A549 (cell line): ENCODE measurements at regions not wholly inside any gene's neighbourhood (a gene's known extent, or its start where the extent isn't known, plus 50 kb on each side); places are given as distances from the start of the nearest gene placed in this dataset.

Source experiments
- ATAC-seq, 2 experiments: fragments of 200-7000 bp in 1 of 2; fragments of >200 bp in 1 of 2; cut with Nextera tagmentation in 1 of 2; cut with Tn5 transposase in 1 of 2; 3 replicates each; pipeline versions ENCODE4 v1.8.0 to v1.9.1; 2018 to 2020; ENCODE audit warnings: mild to moderate bottlenecking in 1 of 2, moderate library complexity in 1 of 2
- CTCF ChIA-PET: fragments of 300-600 bp; sonication (Branson Sonifier 250); formaldehyde crosslinking; extraction: SDS; loops from one replicate; lab custom pipeline; 2021; ENCODE audit warnings: antibody characterized with exemption, inconsistent platforms; lab: Yijun Ruan, JAX
- POLR2A ChIA-PET: fragments of 350-600 bp; formaldehyde crosslinking; extraction: SDS; loops from one replicate; lab custom pipeline; 2021; ENCODE audit warnings: antibody characterized with exemption, inconsistent platforms; lab: Yijun Ruan, JAX
- DNase-seq, 2 experiments: peaks; one replicate each; pipeline versions ENCODE4 v3.0.0 to v3.0.0-alpha.2; 2011 to 2016; ENCODE audit warnings: low read depth in 1 of 2, low spot score in 1 of 2
- FAIRE-seq: peaks from 2 replicates; lab custom pipeline; 2011; peaks lifted over from hg19 to GRCh38; lab: Jason Lieb, UNC
- H3K27ac ChIP-seq, 2 experiments: fragments of >200 bp; sonication (Bioruptor Twin); formaldehyde crosslinking; 3 replicates each; pipeline ENCODE4 v1.5.1; 2016 to 2017
- H3K4me1 ChIP-seq: fragments of >200 bp; sonication (Bioruptor Twin); formaldehyde crosslinking; 3 replicates; pipeline ENCODE4 v1.6.1; 2016
- H3K4me2 ChIP-seq: fragments of >200 bp; sonication (Bioruptor Twin); formaldehyde crosslinking; 3 replicates; pipeline ENCODE4 v1.6.1; 2016
- H3K4me3 ChIP-seq: fragments of >200 bp; sonication (Bioruptor Twin); formaldehyde crosslinking; 3 replicates; pipeline ENCODE4 v1.5.1; 2016
- H3K9me3 ChIP-seq: fragments of >200 bp; sonication (Bioruptor Twin); formaldehyde crosslinking; 3 replicates; pipeline ENCODE4 v1.6.1; 2016
- BHLHE40 ChIP-seq: IDR thresholded peaks from 2 replicates; pipeline ENCODE4 v1.6.1; 2012; ENCODE audit warnings: low read depth, low read length, inconsistent platforms
- CEBPB ChIP-seq, 2 experiments: fragments of >200 bp in 1 of 2; sonication (Bioruptor Twin) in 1 of 2; formaldehyde crosslinking in 1 of 2; IDR thresholded peaks; 2 replicates each; pipeline ENCODE4 v1.6.1; 2012 to 2016
- EHF ChIP-seq: fragments of 250-450 bp; sonication (Bioruptor Pico); IDR thresholded peaks from 2 replicates; pipeline ENCODE4 v1.5.0; 2020; ENCODE audit warnings: mild to moderate bottlenecking
- EP300 ChIP-seq, 2 experiments: fragments of >200 bp; sonication (Bioruptor Twin); formaldehyde crosslinking; IDR thresholded peaks; 2 replicates in 1 of 2; 3 replicates in 1 of 2; pipeline ENCODE4 v1.6.1; 2016 to 2017
- FOSL2 ChIP-seq, 2 experiments: fragments of 450-650 bp in 1 of 2; fragments of >200 bp in 1 of 2; sonication (Bioruptor Twin) in 1 of 2; formaldehyde crosslinking; IDR thresholded peaks; 2 replicates each; pipeline versions ENCODE4 v1.5.0 to v1.6.1; 2016 to 2020; ENCODE audit warnings: mild to moderate bottlenecking in 1 of 2, moderate library complexity in 1 of 2
- HDAC2 ChIP-seq: fragments of 200-600 bp; sonication (generic); IDR thresholded peaks from 2 replicates; pipeline ENCODE4 v1.6.1; 2016
- HES2 ChIP-seq: fragments of >200 bp; sonication (Bioruptor Twin); formaldehyde crosslinking; IDR thresholded peaks from 2 replicates; pipeline ENCODE4 v1.6.1; 2016
- HEYL ChIP-seq: fragments of 250-450 bp; sonication (Bioruptor Pico); IDR thresholded peaks from 2 replicates; pipeline ENCODE4 v1.8.0; 2021; ENCODE audit warnings: mild to moderate bottlenecking, moderate library complexity
- KDM5A ChIP-seq: fragments of 200-600 bp; sonication (generic); IDR thresholded peaks from 2 replicates; pipeline ENCODE4 v1.6.1; 2016; ENCODE audit warnings: antibody characterized with exemption, mild to moderate bottlenecking
- MAX ChIP-seq: IDR thresholded peaks from 2 replicates; pipeline ENCODE4 v1.6.1; 2012
- NFE2L2 ChIP-seq: fragments of 150-350 bp; conservative IDR thresholded peaks from 2 replicates; pipeline ENCODE4 v1.6.1; 2014; ENCODE audit warnings: low read length
- PHF8 ChIP-seq: fragments of 200-600 bp; sonication (generic); IDR thresholded peaks from 2 replicates; pipeline ENCODE4 v1.6.1; 2016; ENCODE audit warnings: low read depth, mild to moderate bottlenecking, antibody characterized with exemption, moderate library complexity, borderline replicate concordance
- POLR2A ChIP-seq: IDR thresholded peaks from 2 replicates; pipeline ENCODE4 v1.6.1; 2012; ENCODE audit warnings: mild to moderate bottlenecking, low read length
- TP53 ChIP-seq: fragments of 250-450 bp; sonication (Bioruptor Pico); IDR thresholded peaks from 2 replicates; pipeline ENCODE4 v1.5.0; 2021; ENCODE audit warnings: mild to moderate bottlenecking, moderate library complexity
- ZC3H11A ChIP-seq: fragments of 450-650 bp; IDR thresholded peaks from 2 replicates; pipeline ENCODE4 v1.6.1; 2014; ENCODE audit warnings: antibody characterized with exemption, mild to moderate bottlenecking
- ZFP36 ChIP-seq: fragments of 450-650 bp; IDR thresholded peaks from 2 replicates; pipeline ENCODE4 v1.6.1; 2014; ENCODE audit warnings: borderline replicate concordance; ENCODE audit not compliant: partially characterized antibody
- WGBS: methylation state at CpG from one replicate; pipeline ENCODE4 v1.1.6; 2017; ENCODE audit errors: missing lambda C conversion rate; 5-methylcytosine and 5-hydroxymethylcytosine counted together
- TF ChIP-seq, protein P1 (sequence below): fragments of 250-450 bp; sonication (Bioruptor Pico); IDR thresholded peaks from 2 replicates; pipeline ENCODE4 v1.5.0; 2021; ENCODE audit warnings: mild to moderate bottlenecking, moderate library complexity, borderline replicate concordance
- TF ChIP-seq, protein P2 (sequence below): fragments of 200-600 bp; sonication (generic); IDR thresholded peaks from 2 replicates; pipeline ENCODE4 v1.6.1; 2016; ENCODE audit warnings: antibody characterized with exemption, mild to moderate bottlenecking, moderate library complexity
- TF ChIP-seq, protein P3 (sequence below): IDR thresholded peaks from 2 replicates; pipeline ENCODE4 v1.6.1; 2012; ENCODE audit warnings: low read depth, borderline replicate concordance

DNA sequence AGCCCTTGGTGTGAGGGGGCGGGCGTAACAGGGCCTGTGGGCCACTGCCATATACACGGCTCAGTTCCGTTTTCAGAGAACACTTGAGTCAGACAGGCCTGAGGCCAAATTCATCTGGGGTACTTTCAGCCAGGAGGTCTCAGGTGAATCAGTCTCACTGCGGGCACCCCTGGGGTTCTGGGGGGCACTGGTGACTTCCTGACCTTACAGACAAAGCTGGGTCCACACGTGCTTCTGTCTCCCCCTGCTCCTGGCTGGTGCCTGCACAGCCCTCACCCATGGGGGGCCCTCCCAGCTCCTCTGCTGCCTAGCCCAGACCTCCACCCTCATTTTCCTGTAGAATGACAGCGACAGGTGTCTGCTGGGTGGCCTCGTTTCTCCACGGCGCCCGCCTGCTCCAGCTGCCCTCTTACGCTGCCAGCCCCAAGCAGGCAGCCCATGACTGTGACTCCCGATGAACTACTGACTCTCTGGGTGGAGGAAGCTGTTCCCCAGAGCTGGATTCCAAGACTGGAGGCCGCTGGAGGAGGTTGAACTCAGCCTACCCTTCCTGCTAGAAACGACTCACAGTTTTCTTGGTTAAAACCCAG lies 374.1 kb upstream of the IRX4 start:
- Histone ChIP-seq H3K27ac (no peak overlapping the region), H3K9me3 (no peaks in the 10 kb centered on the region), H3K4me1 (no peaks in the 10 kb centered on the region), H3K4me2 (no peak overlapping the region), H3K4me3 (no peak overlapping the region)
- POLR2A ChIA-PET = no interaction called here
- 26% methylated on average over 12 of the region's 15 CpGs for WGBS
- FAIRE-seq = no peak
- no peak for ATAC-seq
- no peak for TF ChIP-seq FOSL2 (IDR thresholded peaks at IDR 0.05)
- TF ChIP-seq FOSL2 (CRISPR knock-in tag; IDR thresholded peaks at IDR 0.05) = no peak
- CTCF ChIA-PET = no interaction called here
- DNase-seq = no peak

DNA sequence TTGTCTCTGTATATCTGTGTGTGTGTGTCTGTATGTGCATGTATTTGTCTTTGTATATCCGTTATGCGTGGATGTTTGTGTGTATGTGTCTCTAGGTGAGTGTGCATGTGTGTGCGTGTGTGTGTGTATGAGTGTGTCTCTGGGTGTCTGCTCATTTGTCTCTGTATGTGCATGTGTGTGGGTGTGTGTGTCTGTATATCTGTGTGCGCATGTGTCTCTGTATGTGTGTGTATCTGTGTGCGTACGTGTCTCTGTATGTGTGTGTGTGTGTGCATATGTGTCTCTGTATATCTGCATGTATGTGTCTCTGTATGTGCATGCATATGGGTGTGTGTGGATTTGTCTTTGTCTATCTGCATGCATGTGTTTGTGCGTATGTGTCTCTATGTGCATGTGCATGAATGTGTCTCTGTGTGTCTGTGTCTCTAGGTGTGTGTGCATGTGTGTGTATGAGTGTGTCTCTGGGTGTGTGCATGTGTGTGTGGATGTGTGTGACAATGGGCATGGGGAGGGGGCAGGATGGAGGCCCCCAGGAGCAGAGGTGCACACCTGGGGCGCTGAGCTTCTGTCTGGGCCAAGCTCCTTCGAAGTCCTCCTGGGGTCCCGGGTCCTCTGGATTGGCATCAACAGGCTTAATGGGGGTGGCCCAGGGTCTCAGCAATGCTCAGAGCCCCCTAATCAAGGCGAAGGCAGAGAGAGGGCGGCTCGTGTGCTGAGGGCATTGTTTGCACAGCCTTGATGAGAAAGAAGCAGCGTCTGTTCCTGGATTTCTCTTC lies 373.4 kb upstream of the IRX4 start:
- FAIRE-seq (no peak), DNase-seq (no peak), ATAC-seq (no peak)
- H3K27ac ChIP-seq = no peak overlapping the region
- H3K4me2 ChIP-seq = no peak overlapping the region
- POLR2A ChIA-PET = no interaction called here
- TF ChIP-seq EP300 (IDR thresholded peaks at IDR 0.05) = no peak
- TF ChIP-seq PHF8 = no peak
- TF ChIP-seq BHLHE40 = no peak
- no peak for TF ChIP-seq POLR2A
- no peak for TF ChIP-seq KDM5A
- TF ChIP-seq HES2 = no peak
- TF ChIP-seq, protein P1, sequence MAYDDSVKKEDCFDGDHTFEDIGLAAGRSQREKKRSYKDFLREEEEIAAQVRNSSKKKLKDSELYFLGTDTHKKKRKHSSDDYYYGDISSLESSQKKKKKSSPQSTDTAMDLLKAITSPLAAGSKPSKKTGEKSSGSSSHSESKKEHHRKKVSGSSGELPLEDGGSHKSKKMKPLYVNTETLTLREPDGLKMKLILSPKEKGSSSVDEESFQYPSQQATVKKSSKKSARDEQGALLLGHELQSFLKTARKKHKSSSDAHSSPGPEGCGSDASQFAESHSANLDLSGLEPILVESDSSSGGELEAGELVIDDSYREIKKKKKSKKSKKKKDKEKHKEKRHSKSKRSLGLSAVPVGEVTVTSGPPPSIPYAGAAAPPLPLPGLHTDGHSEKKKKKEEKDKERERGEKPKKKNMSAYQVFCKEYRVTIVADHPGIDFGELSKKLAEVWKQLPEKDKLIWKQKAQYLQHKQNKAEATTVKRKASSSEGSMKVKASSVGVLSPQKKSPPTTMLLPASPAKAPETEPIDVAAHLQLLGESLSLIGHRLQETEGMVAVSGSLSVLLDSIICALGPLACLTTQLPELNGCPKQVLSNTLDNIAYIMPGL (CRISPR knock-in tag) = no peak
- no peak for TF ChIP-seq NFE2L2
- no peak for TF ChIP-seq EHF (CRISPR knock-in tag)
- TF ChIP-seq HDAC2 = no peak
- TF ChIP-seq HEYL (CRISPR knock-in tag) = no peak
- no peak for TF ChIP-seq MAX
- TF ChIP-seq TP53 = no peak
- TF ChIP-seq, protein P2, sequence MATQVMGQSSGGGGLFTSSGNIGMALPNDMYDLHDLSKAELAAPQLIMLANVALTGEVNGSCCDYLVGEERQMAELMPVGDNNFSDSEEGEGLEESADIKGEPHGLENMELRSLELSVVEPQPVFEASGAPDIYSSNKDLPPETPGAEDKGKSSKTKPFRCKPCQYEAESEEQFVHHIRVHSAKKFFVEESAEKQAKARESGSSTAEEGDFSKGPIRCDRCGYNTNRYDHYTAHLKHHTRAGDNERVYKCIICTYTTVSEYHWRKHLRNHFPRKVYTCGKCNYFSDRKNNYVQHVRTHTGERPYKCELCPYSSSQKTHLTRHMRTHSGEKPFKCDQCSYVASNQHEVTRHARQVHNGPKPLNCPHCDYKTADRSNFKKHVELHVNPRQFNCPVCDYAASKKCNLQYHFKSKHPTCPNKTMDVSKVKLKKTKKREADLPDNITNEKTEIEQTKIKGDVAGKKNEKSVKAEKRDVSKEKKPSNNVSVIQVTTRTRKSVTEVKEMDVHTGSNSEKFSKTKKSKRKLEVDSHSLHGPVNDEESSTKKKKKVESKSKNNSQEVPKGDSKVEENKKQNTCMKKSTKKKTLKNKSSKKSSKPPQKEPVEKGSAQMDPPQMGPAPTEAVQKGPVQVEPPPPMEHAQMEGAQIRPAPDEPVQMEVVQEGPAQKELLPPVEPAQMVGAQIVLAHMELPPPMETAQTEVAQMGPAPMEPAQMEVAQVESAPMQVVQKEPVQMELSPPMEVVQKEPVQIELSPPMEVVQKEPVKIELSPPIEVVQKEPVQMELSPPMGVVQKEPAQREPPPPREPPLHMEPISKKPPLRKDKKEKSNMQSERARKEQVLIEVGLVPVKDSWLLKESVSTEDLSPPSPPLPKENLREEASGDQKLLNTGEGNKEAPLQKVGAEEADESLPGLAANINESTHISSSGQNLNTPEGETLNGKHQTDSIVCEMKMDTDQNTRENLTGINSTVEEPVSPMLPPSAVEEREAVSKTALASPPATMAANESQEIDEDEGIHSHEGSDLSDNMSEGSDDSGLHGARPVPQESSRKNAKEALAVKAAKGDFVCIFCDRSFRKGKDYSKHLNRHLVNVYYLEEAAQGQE = no peak
- TF ChIP-seq, protein P3, sequence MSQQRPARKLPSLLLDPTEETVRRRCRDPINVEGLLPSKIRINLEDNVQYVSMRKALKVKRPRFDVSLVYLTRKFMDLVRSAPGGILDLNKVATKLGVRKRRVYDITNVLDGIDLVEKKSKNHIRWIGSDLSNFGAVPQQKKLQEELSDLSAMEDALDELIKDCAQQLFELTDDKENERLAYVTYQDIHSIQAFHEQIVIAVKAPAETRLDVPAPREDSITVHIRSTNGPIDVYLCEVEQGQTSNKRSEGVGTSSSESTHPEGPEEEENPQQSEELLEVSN = no peak
- TF ChIP-seq ZFP36 = no peak
- TF ChIP-seq CEBPB (IDR thresholded peaks at IDR 0.05) = no peak
- TF ChIP-seq ZC3H11A = no peak
- H3K9me3 ChIP-seq = no peaks in the 10 kb centered on the region
- H3K4me1 ChIP-seq = no peaks in the 10 kb centered on the region
- CTCF ChIA-PET = no interaction called here
- H3K4me3 ChIP-seq = no peak overlapping the region
- 58% methylated on average over 8 of the region's 14 CpGs for WGBS
